Retina (tissue), 1 donor: ENCODE measurements at regions not wholly inside any gene's neighbourhood (a gene's known extent, or its start where the extent isn't known, plus 50 kb on each side); places are given as distances from the start of the nearest gene placed in this dataset.
"Not testable (repeated sequence)": the region's sequence is repeated elsewhere in the genome, so short reads cannot be mapped to it uniquely, and the experiment has no call there.

Experiments
- DNase-seq: peaks from one replicate; pipeline ENCODE4 v3.0.0-alpha.2; 2016

DNA sequence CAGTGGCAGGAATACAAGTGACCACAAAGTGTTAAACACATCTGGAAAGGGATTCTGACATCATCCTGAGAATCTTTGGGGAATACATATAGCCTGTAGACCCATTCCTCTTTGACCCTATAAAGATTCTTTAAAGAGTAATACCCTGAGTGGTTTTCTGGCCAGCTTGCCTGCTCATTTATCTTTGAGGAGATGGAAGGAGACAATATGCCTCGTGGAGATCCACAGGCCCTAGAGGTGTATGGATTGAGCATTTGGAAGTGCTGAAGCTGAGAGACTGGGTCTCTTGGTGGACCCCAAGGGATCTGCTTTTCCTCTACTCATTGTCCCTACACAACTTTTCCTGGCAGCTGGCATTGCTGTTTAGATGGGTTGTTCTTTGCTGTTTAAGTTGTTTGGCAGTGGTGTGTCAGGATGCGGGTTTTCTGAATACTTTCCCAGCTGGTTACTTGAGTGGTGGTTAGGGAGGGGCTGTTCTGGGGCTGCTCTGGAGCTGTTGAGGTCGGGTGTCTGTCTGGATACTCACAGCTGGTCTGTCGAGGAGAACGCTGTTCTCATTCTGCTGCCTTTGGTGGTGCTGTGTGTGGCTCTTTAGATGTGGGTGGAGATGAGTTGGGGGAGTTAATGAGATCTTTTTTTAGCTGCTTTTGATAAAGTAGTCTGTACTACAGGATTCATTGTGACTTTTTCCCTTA lies 50.1 kb upstream of the FAM72C start:
- DNase-seq: not testable (repeated sequence)
